OCI-LY1 (cell line): ENCODE measurements at regions not wholly inside any gene's neighbourhood (a gene's known extent, or its start where the extent isn't known, plus 50 kb on each side); places are given as distances from the start of the nearest gene placed in this dataset.

Experiments
- CTCF ChIP-seq: fragments of 200-600 bp; sonication (generic), shearing (Covaris generic); IDR thresholded peaks from 2 replicates; pipeline ENCODE4 v1.5.1; 2017; ENCODE audit warnings: mild to moderate bottlenecking, antibody characterized with exemption, low read length, moderate library complexity, mixed read lengths
- EZH2 ChIP-seq: fragments of 200-600 bp; sonication (generic), shearing (Covaris generic); IDR thresholded peaks from 2 replicates; pipeline ENCODE4 v1.8.0; 2017; ENCODE audit warnings: borderline replicate concordance, mixed run types, mild to moderate bottlenecking, antibody characterized with exemption, low read length, moderate library complexity, mixed read lengths

DNA sequence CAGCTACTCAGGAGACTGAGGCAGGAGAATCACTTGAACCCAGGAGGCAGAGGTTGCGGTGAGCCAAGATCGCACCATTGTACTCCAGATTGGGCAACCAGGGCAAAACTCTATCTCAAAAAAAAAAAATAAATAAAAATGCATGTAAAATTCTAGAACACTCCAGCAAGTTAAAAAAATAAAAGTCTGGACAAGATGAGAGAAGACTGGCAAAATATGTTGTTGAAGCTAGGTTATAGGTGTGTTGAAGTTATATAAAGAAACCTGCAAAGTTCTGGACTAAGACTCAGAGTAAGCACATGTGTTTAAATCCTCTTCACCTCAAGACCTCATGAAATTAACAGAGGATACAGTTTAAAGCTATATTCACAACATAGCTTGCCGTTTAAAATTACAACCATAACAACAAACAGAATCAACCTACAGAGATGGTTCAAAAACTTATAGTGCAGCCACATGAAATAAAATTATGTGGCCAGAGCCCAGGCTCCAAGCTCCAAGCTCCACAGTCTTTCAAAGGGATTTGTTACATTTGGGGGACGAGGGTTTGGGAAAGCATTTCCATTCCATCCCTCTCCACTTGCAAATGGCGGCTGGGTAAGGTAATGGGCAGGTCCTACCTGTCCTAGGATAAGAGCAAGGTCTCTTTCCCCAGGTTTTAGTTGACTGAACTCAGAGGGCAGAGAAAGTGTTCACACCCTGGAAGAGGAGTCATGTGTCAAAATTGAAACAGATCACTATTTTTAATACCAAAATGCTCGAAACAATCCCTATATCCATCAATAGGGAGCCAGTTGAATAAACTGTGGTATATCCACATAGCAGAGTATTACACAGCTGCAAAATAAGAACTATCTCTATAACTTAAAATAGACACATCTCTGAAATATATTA lies 59.9 kb upstream of the MYCN start:
- TF ChIP-seq CTCF (no peak), EZH2 (no peak)
